ENCODE measurements at regions not wholly inside any gene's neighbourhood (a gene's known extent, or its start where the extent isn't known, plus 50 kb on each side); places are given as distances from the start of the nearest gene placed in this dataset.

DNA sequence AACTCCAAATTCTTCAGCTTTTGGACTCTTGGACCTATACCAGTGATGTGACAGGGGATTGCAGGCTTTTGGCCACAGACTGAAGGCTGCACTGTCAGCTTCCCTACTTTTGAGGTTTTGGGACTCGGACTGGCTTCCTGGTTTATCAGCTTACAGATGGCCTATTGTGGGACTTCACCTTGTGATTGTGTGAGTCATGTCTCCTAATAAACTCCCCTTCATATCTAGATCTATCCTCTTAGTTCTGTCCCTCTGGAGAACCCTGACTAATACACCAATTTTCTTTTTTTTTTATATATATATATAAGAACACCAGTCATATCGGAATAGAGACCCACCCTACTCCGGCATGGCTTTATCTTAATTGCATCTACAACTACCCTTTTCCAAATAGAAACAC, 166.8 kb downstream of the ETV1 start:
- no peak for DNase-seq

DNA sequence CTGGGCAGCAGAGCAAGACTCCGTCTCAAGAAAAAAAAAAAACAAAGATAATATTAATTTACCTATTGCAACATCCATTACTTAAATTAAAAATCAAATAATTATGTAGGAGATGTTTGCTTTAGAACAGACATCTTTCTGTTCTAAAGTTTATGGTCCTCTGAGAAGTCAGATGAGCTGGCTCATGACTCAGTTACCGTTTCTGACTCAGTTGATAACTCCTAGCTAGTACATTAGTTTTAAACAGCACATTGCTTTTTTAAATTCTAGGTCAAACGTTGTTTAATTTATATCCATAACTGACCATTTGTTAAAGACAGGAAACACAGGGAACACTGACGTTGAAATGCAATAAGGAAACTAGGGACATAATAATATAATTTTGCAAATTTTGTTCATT, 162.7 kb downstream of the ETV1 start:
- no peak for DNase-seq

DNA sequence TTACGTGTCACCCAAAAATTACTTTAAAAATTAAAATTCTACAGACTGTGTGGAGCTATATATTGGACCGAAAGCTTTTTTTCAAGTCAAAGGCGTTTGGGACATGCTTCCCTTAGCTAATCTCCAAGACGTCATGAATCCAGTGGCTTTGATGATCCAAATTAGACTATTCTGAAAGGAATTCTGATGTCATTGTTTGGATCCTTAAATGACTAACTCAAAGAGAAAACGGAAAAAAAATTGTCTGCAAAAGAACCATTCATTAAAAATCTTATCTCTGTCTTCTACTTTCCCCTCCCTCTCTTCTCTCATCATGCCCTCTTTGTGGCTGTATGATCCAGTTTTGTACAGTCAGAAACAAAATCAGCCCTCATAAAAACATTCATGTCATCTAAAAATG, 161.8 kb downstream of the ETV1 start:
- no peak for DNase-seq

DNA sequence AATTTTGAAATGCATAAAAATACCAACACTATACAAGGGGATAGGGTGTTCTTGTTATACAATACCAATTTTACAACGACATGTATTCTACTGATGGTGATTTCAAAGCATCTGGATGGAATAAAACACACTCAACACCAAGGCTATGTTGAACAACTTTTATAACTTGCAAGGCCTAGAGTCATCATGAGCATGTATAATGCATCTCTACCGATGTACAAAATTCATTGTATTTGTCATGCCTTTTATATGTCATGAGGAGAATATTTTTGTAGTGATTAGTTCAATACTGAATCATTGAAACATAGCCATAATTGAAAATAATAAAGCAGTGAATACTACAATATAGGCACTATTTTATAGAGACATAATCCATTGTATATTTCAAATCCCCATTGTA, 160.2 kb downstream of the ETV1 start:
- DNase-seq: no peak

DNA sequence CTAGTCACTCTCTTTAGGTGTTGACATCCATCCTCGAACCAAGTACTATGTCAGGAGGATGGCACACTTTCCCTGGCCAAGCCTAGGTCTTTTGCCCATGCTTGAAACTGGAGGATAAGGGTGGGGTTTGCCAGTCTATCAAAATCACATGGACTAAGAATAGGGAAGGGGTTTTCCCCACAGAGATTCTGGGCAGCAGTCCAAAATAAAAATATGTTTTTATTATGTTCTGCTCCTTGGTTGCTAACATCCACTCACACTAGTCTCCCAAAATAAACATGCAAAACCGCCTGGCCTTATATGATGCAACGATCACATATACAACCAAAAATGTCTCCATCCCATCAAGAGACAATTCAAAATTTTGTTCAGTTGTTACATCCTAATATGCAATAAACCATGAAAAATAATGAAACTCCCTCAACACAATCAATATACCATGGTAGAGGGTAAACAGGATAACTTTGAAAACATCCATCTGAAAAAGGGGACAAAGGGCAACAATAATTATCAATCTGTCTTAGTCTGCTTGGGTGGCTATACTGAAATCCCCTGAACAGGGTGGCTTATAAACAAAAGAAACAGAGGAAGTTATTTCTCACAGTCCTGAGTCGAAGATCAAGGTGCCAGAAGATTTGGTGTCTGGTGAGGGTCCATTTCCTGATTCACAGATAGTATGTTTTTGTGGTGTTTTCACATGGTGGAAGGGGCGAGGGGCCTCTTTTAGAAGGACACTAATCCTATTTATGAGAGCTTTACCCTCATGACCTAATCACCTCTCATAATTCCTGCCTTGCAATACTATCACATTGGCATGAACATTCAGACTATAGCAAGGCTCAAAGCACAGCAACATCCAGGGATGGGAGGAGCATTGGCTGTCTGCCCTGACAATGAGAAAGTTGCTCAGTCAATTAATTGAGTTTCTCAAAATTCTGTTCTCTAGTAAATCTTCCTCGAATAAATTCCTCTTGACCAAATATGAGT, 159.3 kb downstream of the ETV1 start:
- DNase-seq: no peak

DNA sequence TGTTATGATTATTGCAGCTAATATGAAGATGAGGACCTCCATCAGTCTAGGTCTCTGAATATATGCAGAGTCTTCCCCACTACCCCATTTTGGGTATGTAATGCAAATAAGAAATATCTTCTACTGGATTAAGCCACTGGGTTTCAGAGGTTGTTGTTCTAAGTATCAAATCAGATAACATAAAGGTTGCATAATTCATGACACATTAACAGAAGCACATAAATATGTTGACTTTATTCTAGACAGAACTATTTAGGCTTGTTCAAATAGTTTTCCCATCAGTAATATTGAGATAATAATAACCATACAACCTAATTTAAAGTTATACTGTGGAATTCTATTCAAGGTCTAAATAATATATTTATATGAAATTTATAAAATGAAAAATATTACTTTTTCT, 157.1 kb downstream of the ETV1 start:
- no peak for DNase-seq

DNA sequence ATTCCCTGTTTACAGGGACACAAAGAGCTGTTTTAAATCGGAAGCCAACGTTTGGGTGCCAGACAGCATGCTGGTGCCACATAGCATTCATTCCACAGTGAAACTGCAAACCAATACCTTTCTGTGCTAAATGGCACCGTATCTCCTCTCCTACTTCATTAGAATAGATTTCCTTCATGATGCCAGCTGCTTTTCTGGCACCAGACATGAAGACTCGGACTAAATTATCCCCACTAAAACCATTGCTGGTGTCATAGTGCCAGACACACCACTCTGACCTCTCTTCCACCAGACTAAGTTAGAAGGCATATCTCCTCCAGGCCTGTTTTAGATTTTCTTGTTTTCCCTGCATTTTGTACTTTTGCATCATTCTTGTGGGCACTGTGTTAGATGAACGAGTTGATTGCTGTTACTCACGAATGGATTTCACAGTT, 155.1 kb downstream of the ETV1 start:
- DNase-seq: no peak

DNA sequence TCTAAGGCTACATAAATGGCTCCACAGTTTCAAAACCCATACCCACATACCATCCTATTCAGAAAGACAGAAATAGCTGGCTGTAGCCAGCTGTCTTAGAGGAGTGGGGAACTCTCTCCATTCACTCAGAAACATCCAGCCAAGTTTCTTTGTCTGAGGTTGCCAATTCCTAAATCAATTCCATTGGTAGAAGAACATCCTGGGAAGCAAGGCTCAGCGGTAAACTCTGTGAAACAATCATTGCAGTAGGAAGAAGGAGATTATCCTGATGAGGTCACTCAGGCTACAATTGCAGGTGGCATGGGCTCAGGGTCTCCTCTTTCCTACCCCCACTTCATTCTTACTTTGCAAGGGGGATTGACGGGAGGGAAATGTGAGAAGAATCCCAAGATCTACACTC, 154.0 kb downstream of the ETV1 start:
- DNase-seq: no peak

DNA sequence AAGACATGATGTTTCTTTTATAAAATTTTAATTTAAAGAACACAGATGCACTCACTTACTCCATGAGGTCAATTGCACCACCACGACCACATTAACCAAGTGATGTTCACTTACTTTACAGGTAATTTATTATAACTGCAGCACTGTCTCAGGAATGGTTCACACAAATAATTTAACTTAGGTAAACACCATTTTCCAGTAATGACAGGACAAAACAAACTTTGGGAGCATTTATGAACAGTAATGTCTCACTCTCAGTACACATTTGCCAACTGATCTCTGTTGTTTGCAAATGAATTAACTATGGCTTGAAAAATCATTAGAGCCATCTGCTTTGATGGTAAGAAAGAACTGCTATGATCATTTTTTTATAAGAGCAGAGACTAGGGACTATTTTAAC, 150.4 kb downstream of the ETV1 start:
- no peak for DNase-seq

Measured in NCI-H2029 (cell line).